ENCODE measurements at regions not wholly inside any gene's neighbourhood (a gene's known extent, or its start where the extent isn't known, plus 50 kb on each side); places are given as distances from the start of the nearest gene placed in this dataset.

DNA sequence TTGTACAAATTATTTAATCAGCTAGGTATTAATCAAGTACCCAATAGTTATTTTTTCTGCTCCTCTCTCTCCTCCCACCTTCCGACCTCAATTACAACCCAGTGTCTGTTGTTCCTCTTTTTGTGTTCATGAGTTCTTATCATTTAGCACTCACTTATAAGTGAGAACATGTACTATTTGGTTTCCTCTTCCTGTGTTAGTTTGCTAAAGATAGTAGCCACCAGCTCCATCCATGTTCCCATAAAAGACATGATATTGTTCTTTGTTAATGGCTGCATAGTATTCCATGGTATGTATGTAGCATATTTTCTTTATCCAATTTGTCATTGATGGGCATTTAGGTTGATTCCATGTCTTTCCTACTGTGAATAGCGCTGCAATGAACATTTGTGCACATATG lies 652.8 kb upstream of the CITED2 start:
- H3F3A ChIP-seq (ENCODE audit: insufficient read depth, low read length, poor library complexity, severe bottlenecking), result no peaks in the 10 kb centered on the region
- H3K36me3 ChIP-seq (ENCODE audit: insufficient read depth, low read length), result no peaks in the 10 kb centered on the region
- H3K9me2 ChIP-seq (ENCODE audit: insufficient read depth, low read length), result no peaks in the 10 kb centered on the region
- no peak overlapping the region for H3K4me3 ChIP-seq (ENCODE audit: low read length)
- no peaks in the 10 kb centered on the region for H3K79me2 ChIP-seq (replicated peaks; ENCODE audit: insufficient read depth, low read length)
- TF ChIP-seq EZH2 (IDR thresholded peaks at IDR 0.05; ENCODE audit: borderline replicate concordance, insufficient read depth, low read length, poor library complexity, severe bottlenecking) (no peak), EP300 (conservative IDR thresholded peaks at IDR 0.05; ENCODE audit: poor library complexity, severe bottlenecking) (no peak)
- TF ChIP-seq, protein P1, sequence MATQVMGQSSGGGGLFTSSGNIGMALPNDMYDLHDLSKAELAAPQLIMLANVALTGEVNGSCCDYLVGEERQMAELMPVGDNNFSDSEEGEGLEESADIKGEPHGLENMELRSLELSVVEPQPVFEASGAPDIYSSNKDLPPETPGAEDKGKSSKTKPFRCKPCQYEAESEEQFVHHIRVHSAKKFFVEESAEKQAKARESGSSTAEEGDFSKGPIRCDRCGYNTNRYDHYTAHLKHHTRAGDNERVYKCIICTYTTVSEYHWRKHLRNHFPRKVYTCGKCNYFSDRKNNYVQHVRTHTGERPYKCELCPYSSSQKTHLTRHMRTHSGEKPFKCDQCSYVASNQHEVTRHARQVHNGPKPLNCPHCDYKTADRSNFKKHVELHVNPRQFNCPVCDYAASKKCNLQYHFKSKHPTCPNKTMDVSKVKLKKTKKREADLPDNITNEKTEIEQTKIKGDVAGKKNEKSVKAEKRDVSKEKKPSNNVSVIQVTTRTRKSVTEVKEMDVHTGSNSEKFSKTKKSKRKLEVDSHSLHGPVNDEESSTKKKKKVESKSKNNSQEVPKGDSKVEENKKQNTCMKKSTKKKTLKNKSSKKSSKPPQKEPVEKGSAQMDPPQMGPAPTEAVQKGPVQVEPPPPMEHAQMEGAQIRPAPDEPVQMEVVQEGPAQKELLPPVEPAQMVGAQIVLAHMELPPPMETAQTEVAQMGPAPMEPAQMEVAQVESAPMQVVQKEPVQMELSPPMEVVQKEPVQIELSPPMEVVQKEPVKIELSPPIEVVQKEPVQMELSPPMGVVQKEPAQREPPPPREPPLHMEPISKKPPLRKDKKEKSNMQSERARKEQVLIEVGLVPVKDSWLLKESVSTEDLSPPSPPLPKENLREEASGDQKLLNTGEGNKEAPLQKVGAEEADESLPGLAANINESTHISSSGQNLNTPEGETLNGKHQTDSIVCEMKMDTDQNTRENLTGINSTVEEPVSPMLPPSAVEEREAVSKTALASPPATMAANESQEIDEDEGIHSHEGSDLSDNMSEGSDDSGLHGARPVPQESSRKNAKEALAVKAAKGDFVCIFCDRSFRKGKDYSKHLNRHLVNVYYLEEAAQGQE (IDR thresholded peaks at IDR 0.05; ENCODE audit: borderline replicate concordance), result no peak
- H2AFZ ChIP-seq (ENCODE audit: low read depth, low read length), result no peak overlapping the region
- no peaks in the 10 kb centered on the region for H3K27me3 ChIP-seq (ENCODE audit: insufficient read depth, low read depth, low read length)
- H4K20me1 ChIP-seq (ENCODE audit: insufficient read depth), result no peaks in the 10 kb centered on the region
- no peaks in the 10 kb centered on the region for H3K9me3 ChIP-seq (ENCODE audit: low read length)
- H3K9ac ChIP-seq (ENCODE audit: low read length), result no peak overlapping the region
- no peak overlapping the region for H3K4me2 ChIP-seq (ENCODE audit: low read length)
- no peak overlapping the region for H3K27ac ChIP-seq (ENCODE audit: low read length)

DNA sequence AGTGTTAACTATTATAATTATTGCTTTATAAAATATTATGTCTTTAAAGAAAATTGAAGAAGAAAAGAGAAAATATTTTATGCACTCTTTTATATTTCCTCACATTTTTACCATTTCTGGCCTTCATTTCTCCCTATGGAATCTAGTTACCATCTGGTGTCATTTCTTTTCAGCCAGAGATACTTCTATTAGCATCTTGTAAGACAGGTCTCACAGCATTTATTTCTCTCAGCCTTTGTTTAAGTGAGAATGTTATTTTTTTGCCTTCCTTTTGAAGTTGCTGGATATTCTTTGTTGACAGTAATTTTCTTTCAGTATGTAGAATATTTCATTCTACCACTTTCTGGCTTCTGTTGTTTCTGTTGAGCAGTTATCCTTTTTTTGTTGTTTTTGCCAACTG lies 652.1 kb upstream of the CITED2 start:
- no peak overlapping the region for H3K27ac ChIP-seq (ENCODE audit: low read length)
- no peaks in the 10 kb centered on the region for H4K20me1 ChIP-seq (ENCODE audit: insufficient read depth)
- H3K27me3 ChIP-seq (ENCODE audit: insufficient read depth, low read depth, low read length), result no peaks in the 10 kb centered on the region
- no peak overlapping the region for H2AFZ ChIP-seq (ENCODE audit: low read depth, low read length)
- H3K4me2 ChIP-seq (ENCODE audit: low read length), result no peak overlapping the region
- H3K36me3 ChIP-seq (ENCODE audit: insufficient read depth, low read length), result no peaks in the 10 kb centered on the region
- H3K4me3 ChIP-seq (ENCODE audit: low read length), result no peak overlapping the region
- H3F3A ChIP-seq (ENCODE audit: insufficient read depth, low read length, poor library complexity, severe bottlenecking), result no peaks in the 10 kb centered on the region
- H3K79me2 ChIP-seq (replicated peaks; ENCODE audit: insufficient read depth, low read length), result no peaks in the 10 kb centered on the region
- H3K9me3 ChIP-seq (ENCODE audit: low read length), result no peaks in the 10 kb centered on the region
- no peaks in the 10 kb centered on the region for H3K9me2 ChIP-seq (ENCODE audit: insufficient read depth, low read length)
- no peak overlapping the region for H3K9ac ChIP-seq (ENCODE audit: low read length)
- TF ChIP-seq, protein P2, sequence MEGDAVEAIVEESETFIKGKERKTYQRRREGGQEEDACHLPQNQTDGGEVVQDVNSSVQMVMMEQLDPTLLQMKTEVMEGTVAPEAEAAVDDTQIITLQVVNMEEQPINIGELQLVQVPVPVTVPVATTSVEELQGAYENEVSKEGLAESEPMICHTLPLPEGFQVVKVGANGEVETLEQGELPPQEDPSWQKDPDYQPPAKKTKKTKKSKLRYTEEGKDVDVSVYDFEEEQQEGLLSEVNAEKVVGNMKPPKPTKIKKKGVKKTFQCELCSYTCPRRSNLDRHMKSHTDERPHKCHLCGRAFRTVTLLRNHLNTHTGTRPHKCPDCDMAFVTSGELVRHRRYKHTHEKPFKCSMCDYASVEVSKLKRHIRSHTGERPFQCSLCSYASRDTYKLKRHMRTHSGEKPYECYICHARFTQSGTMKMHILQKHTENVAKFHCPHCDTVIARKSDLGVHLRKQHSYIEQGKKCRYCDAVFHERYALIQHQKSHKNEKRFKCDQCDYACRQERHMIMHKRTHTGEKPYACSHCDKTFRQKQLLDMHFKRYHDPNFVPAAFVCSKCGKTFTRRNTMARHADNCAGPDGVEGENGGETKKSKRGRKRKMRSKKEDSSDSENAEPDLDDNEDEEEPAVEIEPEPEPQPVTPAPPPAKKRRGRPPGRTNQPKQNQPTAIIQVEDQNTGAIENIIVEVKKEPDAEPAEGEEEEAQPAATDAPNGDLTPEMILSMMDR (IDR thresholded peaks at IDR 0.05; ENCODE audit: poor library complexity, severe bottlenecking), result no peak
- TF ChIP-seq EP300 (conservative IDR thresholded peaks at IDR 0.05; ENCODE audit: poor library complexity, severe bottlenecking) (no peak), EZH2 (IDR thresholded peaks at IDR 0.05; ENCODE audit: borderline replicate concordance, insufficient read depth, low read length, poor library complexity, severe bottlenecking) (no peak), TAF1 (IDR thresholded peaks at IDR 0.05; ENCODE audit: low read depth) (no peak), RAD21 (conservative IDR thresholded peaks at IDR 0.05) (no peak), POLR2AphosphoS5 (IDR thresholded peaks at IDR 0.05) (no peak)
- TF ChIP-seq, protein P1 (IDR thresholded peaks at IDR 0.05; ENCODE audit: borderline replicate concordance), result no peak

Measured in neural cell (in vitro differentiated cells).